Hippocampal formation (tissue), 2 donors: ENCODE measurements at regions not wholly inside any gene's neighbourhood (a gene's known extent, or its start where the extent isn't known, plus 50 kb on each side); places are given as distances from the start of the nearest gene placed in this dataset.
"Not testable (repeated sequence)": the region's sequence is repeated elsewhere in the genome, so short reads cannot be mapped to it uniquely, and the experiment has no call there.

Experiments
- DNase-seq, 2 donors: peaks; one replicate each; lab custom pipeline; 2025; lab: John Stamatoyannopoulos, UW

GRCh38 chr2:65608916-65609315 is 176.5 kb upstream of the SPRED2 start:
- no peak for DNase-seq

- DNase-seq: no peak
Measured at GRCh38 chr2:65608466-65608865, 176.1 kb upstream of the SPRED2 start.

- DNase-seq: no peak
Measured at GRCh38 chr2:65607662-65608305, 175.4 kb upstream of the SPRED2 start.

- no peak for DNase-seq
Measured at GRCh38 chr2:65605743-65606058, 173.3 kb upstream of the SPRED2 start.

- DNase-seq: no peak
Measured at GRCh38 chr2:65605058-65605742, 172.8 kb upstream of the SPRED2 start.

- DNase-seq: no peak
Measured at GRCh38 chr2:65604246-65604645, 171.8 kb upstream of the SPRED2 start.

- no peak for DNase-seq
Measured at GRCh38 chr2:65602603-65603235, 170.3 kb upstream of the SPRED2 start.

GRCh38 chr2:65600871-65601270 is 168.5 kb upstream of the SPRED2 start:
- not testable (repeated sequence) for DNase-seq

- DNase-seq: not testable (repeated sequence)
Measured at GRCh38 chr2:65600351-65600750, 168.0 kb upstream of the SPRED2 start.

- DNase-seq: no peak
Measured at GRCh38 chr2:65599693-65600092, 167.3 kb upstream of the SPRED2 start.

GRCh38 chr2:65598996-65599395 is 166.6 kb upstream of the SPRED2 start:
- no peak for DNase-seq

GRCh38 chr2:65598264-65598663 is 165.9 kb upstream of the SPRED2 start:
- DNase-seq: no peak

GRCh38 chr2:65595630-65596029 is 163.2 kb upstream of the SPRED2 start:
- no peak for DNase-seq

- DNase-seq: no peak
Measured at GRCh38 chr2:65594150-65594549, 161.8 kb upstream of the SPRED2 start.

GRCh38 chr2:65589667-65590066 is 157.3 kb upstream of the SPRED2 start:
- DNase-seq: no peak

- no peak for DNase-seq
Measured at GRCh38 chr2:65587779-65588178, 155.4 kb upstream of the SPRED2 start.

- no peak for DNase-seq
Measured at GRCh38 chr2:65586516-65586915, 154.1 kb upstream of the SPRED2 start.

- peak in 1 of 2 donors; percentile 30 for DNase-seq
Measured at GRCh38 chr2:65583061-65583460, 150.7 kb upstream of the SPRED2 start.

GRCh38 chr2:65582364-65582763 is 150.0 kb upstream of the SPRED2 start:
- DNase-seq: no peak

GRCh38 chr2:65580824-65581223 is 148.4 kb upstream of the SPRED2 start:
- no peak for DNase-seq

- DNase-seq: no peak
Measured at GRCh38 chr2:65579506-65580235, 147.3 kb upstream of the SPRED2 start.

- no peak for DNase-seq
Measured at GRCh38 chr2:65577654-65578053, 145.3 kb upstream of the SPRED2 start.
